IMR-90 (cell line): ENCODE measurements at regions not wholly inside any gene's neighbourhood (a gene's known extent, or its start where the extent isn't known, plus 50 kb on each side); places are given as distances from the start of the nearest gene placed in this dataset.

Experiments used
- CHD1 ChIP-seq: IDR thresholded peaks from 2 replicates; pipeline ENCODE4 v1.6.1; 2012; ENCODE audit warnings: low read depth, low read length, improper control_type of control experiment
- CTCF ChIP-seq: conservative IDR thresholded peaks from 2 replicates; pipeline ENCODE4 v1.5.1; 2012; ENCODE audit warnings: mild to moderate bottlenecking, low read depth, low read length, improper control_type of control experiment
- ELK1 ChIP-seq: fragments of 150-350 bp; IDR thresholded peaks from 2 replicates; pipeline ENCODE4 v1.6.1; 2016; ENCODE audit warnings: low read depth, mild to moderate bottlenecking, low read length, moderate library complexity, borderline replicate concordance
- FOS ChIP-seq: fragments of 150-350 bp; IDR thresholded peaks from 2 replicates; pipeline ENCODE4 v1.6.1; 2016; ENCODE audit warnings: low read depth, low read length
- MAFK ChIP-seq: IDR thresholded peaks from 2 replicates; pipeline ENCODE4 v1.6.1; 2012; ENCODE audit warnings: low read depth, low read length, improper control_type of control experiment
- POLR2A ChIP-seq: IDR thresholded peaks from 2 replicates; pipeline ENCODE4 v1.6.1; 2012; ENCODE audit warnings: mild to moderate bottlenecking, low read depth, low read length
- RAD21 ChIP-seq: IDR thresholded peaks from 2 replicates; pipeline ENCODE4 v1.6.1; 2012; ENCODE audit warnings: low read length, improper control_type of control experiment
- RFX5 ChIP-seq: IDR thresholded peaks from 2 replicates; pipeline ENCODE4 v1.8.0; 2012; ENCODE audit warnings: low read depth, mild to moderate bottlenecking, low read length, moderate library complexity
- SMC3 ChIP-seq: fragments of 150-350 bp; IDR thresholded peaks from 2 replicates; pipeline ENCODE4 v1.6.1; 2016; ENCODE audit warnings: low read depth, mild to moderate bottlenecking, antibody characterized with exemption, low read length, moderate library complexity

- TF ChIP-seq CTCF (no peak), ELK1 (no peak), MAFK (no peak), POLR2A (no peak), SMC3 (no peak), CHD1 (no peak), FOS (no peak), RAD21 (no peak), RFX5 (no peak)
Observed at GRCh38 chr18:43888598-43888997, 611.3 kb upstream of the SYT4 start.
